GM12801 (cell line): ENCODE measurements at regions not wholly inside any gene's neighbourhood (a gene's known extent, or its start where the extent isn't known, plus 50 kb on each side); places are given as distances from the start of the nearest gene placed in this dataset.

Experiments
- TF ChIP-seq, protein P1 (sequence below): IDR thresholded peaks from one replicate; pipeline ENCODE4 v1.5.1; 2011; ENCODE audit warnings: control low read depth; ENCODE audit not compliant: insufficient read length; ENCODE audit errors: extremely low read depth

DNA sequence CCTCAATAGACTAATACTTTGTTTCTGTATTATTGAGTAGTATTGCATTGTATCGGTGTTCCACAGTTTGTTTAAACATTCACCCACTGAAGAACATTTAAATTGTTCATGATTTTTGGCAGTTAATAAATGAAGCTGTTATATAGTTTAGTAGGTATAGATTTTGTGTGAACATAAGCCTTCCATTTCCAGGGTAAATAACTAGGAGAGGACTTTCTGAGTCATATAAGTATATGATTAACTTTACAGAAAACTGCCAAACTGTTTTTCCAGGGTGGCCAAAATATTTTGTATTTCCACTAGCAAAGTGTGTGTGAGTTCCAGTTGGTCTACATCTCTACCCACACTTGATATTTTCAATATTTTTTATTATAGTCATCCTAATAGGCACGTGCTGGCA, 70.0 kb upstream of the MLIP start:
- TF ChIP-seq, protein P1, sequence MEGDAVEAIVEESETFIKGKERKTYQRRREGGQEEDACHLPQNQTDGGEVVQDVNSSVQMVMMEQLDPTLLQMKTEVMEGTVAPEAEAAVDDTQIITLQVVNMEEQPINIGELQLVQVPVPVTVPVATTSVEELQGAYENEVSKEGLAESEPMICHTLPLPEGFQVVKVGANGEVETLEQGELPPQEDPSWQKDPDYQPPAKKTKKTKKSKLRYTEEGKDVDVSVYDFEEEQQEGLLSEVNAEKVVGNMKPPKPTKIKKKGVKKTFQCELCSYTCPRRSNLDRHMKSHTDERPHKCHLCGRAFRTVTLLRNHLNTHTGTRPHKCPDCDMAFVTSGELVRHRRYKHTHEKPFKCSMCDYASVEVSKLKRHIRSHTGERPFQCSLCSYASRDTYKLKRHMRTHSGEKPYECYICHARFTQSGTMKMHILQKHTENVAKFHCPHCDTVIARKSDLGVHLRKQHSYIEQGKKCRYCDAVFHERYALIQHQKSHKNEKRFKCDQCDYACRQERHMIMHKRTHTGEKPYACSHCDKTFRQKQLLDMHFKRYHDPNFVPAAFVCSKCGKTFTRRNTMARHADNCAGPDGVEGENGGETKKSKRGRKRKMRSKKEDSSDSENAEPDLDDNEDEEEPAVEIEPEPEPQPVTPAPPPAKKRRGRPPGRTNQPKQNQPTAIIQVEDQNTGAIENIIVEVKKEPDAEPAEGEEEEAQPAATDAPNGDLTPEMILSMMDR = no peak

DNA sequence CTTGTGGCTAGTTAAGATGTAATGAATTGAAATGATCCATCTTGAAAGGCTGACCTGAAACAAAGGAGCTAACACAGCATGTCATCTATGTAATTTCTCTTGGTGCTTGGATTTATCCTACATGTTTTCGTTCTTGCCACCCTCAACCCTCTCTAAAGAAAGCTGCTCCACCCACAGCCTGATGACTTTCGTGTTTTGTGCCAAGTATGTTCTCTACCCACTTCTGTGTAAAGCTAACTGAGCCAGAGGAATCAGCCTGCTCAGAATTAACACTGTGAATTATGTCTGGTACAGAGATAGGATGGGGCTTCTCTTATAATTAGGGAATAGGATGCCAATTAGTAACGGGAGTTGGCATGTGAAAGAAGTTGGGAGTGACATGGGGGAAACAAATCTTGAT, 67.9 kb upstream of the MLIP start:
- TF ChIP-seq, protein P1 = no peak

DNA sequence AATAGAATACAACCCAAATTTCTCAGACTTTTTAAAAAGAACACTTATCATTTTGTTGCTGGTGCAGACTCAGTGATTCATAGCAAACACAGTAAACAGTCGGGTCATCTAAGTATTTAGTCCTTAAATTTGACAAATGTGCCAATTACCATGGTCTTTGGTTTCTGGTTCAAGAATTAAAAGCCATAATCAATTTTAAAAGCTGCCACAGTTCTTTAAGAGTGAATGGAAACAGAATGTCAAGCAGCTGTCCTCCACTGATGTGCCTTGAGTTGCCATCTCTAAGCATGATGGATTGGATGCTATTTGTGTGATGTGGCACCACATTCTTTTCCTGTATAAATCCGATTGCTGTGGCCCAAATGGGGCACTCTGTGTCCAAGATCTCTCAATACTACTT, 67.2 kb upstream of the MLIP start:
- TF ChIP-seq, protein P1 = no peak

DNA sequence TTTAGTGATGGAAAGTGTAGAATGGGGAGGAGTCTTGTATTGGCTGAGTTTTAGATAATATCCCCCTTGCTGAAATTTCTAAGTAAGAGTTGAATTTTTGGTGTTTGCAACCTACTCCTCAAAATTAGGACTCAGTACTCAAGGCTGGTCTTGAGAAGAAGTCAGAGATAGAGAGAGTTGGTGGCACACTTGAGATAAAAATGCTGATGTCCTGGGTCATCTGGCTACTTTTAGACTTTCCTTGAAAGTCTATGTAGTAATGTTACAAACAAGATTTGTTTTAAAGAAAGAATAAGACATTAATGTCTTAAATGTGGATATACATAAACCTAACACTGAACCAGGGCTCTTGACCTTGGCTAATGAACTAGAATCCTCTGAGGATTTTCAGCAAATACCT, 62.5 kb upstream of the MLIP start:
- TF ChIP-seq, protein P1 = no peak

DNA sequence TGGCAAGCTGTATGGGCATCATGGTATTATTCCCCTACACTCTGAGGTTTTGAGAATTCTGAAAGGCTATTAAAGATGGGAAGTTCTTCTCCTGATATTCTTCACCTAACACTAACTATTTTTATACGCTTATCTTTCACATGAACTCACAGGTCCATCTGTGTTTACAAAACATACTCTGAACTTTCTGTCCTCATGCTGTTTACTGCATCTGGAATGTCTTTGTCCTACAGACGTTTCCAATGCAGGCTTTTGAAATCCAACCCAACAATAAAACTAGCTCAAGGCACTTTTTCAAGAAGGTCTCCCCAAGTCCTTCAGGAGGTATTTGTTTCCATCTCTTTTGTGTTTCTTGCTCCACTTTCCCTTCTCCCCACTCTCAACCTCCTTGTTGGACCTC, 60.5 kb upstream of the MLIP start:
- TF ChIP-seq, protein P1 = no peak

DNA sequence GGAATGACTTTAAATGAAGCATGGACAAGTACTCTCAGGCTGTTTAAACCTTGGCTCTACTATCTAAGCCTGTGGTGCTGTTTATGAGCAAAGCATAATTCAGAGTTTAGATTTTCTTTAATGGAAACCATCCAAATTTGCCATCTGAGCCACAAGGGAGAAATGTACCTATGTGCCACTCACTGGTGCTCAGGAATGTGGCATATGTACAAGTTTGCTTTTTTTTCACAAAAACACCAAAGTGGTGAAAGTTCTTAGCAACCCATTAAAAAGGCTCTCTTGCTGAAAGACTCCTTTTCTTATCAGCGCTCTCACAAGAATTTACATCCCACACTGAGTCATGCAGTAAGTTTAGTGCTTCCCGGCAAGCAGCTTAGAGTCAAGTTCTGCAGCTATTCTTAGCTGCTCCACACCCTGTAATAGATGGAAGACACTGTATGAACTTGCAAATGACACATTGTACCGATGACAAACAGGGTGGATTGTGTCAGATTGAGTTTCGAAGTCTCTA, 57.3 kb upstream of the MLIP start:
- TF ChIP-seq, protein P1 = no peak

DNA sequence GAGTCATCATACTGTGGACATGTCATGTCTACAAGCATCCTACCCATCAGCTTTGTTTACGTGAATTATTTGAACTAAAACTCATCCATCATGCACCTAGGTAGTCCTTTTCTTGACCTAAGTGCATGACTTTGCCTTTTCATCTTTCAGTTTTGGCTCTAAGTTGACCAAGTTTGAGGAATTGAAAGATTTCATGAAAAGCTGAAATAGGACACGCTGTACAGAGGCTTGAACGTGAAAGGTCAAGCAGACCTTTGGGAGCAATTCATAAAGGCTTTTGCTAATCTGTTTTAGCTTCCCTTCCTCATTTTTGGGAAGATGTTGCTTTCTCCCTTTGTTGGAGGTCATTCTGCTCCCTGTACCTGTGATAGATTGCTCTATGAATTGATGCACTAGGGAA, 55.1 kb upstream of the MLIP start:
- TF ChIP-seq, protein P1 = no peak

DNA sequence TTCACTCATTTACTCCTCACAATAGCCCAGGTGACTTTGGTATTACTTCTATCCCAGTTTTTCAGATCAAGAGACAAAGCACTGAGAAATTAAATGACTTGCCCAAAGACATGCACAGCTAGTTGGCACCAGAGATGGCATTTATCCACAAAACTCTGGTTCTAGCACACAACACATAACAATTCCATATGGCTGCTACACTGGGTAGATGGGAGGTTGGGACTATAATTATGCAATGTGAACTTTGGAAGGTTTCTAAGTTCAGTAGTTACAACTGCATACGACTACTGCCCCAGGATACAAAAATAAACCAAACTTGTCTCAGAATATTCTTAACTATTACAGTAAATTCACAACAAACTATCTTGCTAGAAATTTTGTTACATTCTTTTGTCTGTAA, 54.2 kb upstream of the MLIP start:
- TF ChIP-seq, protein P1 = no peak
